IPS-20b (cell line): ENCODE measurements at regions not wholly inside any gene's neighbourhood (a gene's known extent, or its start where the extent isn't known, plus 50 kb on each side); places are given as distances from the start of the nearest gene placed in this dataset.

Experiments
- H3K27ac ChIP-seq: one replicate; pipeline ENCODE4 v1.5.1; 2013; ENCODE audit warnings: low read length
- H3K27me3 ChIP-seq: 2 replicates; pipeline ENCODE4 v1.6.1; 2013; ENCODE audit warnings: mild to moderate bottlenecking, low read length, inconsistent platforms; ENCODE audit not compliant: insufficient read depth
- H3K36me3 ChIP-seq: 2 replicates; pipeline ENCODE4 v1.6.1; 2013; ENCODE audit warnings: low read depth, mild to moderate bottlenecking, inconsistent platforms, low read length, moderate library complexity; ENCODE audit not compliant: insufficient read depth
- H3K4me1 ChIP-seq: 2 replicates; pipeline ENCODE4 v1.6.1; 2013; ENCODE audit warnings: mild to moderate bottlenecking, control low read depth, inconsistent platforms, low read length, moderate library complexity; ENCODE audit not compliant: insufficient read depth
- H3K4me3 ChIP-seq: 2 replicates; pipeline ENCODE4 v1.5.1; 2013; ENCODE audit warnings: mild to moderate bottlenecking, low read length, inconsistent platforms
- H3K9ac ChIP-seq: 2 replicates; pipeline ENCODE4 v1.6.1; 2013; ENCODE audit warnings: low read depth, mild to moderate bottlenecking, inconsistent platforms, low read length, moderate library complexity
- H3K9me3 ChIP-seq: 2 replicates; pipeline ENCODE4 v1.6.1; 2013; ENCODE audit warnings: mild to moderate bottlenecking, low read depth, low read length, inconsistent platforms; ENCODE audit not compliant: insufficient read depth

DNA sequence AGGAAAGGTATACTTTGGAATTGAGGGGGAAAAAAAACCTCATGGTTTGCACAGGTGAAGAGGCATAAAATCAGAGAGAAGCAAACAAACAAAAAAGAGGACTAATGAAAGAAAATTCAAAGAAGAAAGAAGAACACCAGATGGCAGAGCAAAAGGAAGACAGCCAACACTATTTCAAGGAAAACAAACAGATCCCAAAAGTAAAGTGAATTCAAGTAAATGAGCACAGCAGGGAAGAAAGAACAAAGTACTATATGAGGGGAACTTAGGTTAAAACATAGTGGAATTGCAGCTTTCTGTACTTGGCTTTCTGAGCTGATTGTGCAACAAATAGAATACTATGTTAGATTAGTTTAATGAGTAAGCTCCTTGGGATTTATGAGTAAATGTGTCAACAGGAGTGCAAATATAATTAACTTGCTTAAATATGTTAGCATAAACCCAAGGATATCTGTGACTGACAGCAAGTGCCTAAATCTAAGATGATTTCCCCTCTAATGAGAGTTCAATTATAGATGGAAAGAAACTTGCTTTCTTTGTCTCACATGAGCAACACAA, 404.6 kb upstream of the CNTN5 start:
- no peak overlapping the region for H3K9ac ChIP-seq
- H3K27ac ChIP-seq, result no peak overlapping the region
- H3K4me1 ChIP-seq, result no peaks in the 10 kb centered on the region
- H3K27me3 ChIP-seq, result no peaks in the 10 kb centered on the region
- H3K9me3 ChIP-seq, result peaks cover 38% of the 10 kb centered on the region
- no peak overlapping the region for H3K4me3 ChIP-seq
- no peaks in the 10 kb centered on the region for H3K36me3 ChIP-seq

DNA sequence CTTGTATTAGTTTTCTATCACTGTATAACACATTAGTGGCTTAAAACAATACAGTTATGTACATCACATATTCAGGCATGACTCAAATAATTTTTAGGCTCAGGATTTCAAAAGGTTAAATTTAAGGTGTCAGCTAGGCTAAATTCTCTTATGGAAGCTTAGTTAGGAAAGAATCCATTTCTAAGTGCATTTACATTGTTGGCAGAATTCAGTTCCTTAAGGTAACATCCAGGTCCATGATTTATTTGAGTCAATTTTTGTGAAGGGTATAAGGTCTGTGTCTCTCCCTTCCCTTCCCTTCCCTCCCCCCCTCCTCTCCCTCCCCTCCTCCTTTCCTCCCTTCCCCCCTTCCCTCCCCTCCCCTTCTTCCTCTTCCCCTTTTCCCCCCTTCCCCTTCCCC, 399.0 kb upstream of the CNTN5 start:
- no peaks in the 10 kb centered on the region for H3K4me1 ChIP-seq

DNA sequence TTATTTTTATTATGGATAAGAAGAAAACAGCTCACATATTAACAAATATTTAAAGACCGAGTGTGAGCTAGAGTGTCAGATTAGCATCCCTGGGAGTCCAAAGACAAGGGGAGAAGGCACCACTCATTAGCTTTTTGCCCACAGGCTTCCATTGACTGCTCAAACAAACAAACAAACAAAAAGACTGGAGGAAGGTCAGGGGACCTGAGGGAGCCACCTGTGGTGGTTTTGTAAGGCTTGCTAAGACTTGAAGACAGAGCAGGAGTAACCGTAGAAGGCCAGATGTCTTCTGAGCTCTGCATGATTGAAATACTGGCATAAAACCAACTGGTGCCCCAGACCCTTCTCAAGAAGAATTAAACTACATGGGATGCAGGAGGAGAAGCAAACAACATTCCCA, 395.2 kb upstream of the CNTN5 start:
- H3K9ac ChIP-seq, result no peak overlapping the region
- no peaks in the 10 kb centered on the region for H3K36me3 ChIP-seq
- no peak overlapping the region for H3K27ac ChIP-seq
- H3K9me3 ChIP-seq, result peaks cover 10% of the 10 kb centered on the region
- no peak overlapping the region for H3K4me3 ChIP-seq
- H3K4me1 ChIP-seq, result no peaks in the 10 kb centered on the region
- H3K27me3 ChIP-seq, result no peaks in the 10 kb centered on the region

More for the DNA sequence above, 399.0 kb upstream of the CNTN5 start:
- Histone ChIP-seq H3K4me3 (no peak overlapping the region), H3K27ac (no peak overlapping the region), H3K27me3 (no peaks in the 10 kb centered on the region), H3K9ac (no peak overlapping the region), H3K36me3 (no peaks in the 10 kb centered on the region), H3K9me3 (peaks cover 42% of the 10 kb centered on the region)

DNA sequence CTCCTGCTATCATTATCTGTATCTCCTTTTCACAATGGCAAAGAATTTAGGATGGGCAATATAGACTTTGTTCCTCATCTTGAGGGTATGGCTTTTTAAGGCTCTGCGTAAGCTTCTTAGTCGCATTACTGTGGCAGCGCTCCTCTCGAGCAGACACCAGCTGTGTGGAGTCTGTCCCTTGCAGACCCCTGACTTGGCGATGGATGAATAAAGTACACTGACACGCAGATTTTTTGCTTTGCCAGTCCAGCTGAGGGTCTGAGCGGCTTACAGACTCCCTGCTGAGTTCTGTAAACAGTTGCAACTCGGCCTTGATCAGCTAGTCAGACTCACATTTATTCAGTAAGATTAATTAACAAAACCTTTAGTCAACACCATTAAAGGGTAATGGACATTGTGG, 390.0 kb upstream of the CNTN5 start:
- H3K4me3 ChIP-seq, result no peak overlapping the region
- H3K27ac ChIP-seq, result no peak overlapping the region
- no peak overlapping the region for H3K9ac ChIP-seq

DNA sequence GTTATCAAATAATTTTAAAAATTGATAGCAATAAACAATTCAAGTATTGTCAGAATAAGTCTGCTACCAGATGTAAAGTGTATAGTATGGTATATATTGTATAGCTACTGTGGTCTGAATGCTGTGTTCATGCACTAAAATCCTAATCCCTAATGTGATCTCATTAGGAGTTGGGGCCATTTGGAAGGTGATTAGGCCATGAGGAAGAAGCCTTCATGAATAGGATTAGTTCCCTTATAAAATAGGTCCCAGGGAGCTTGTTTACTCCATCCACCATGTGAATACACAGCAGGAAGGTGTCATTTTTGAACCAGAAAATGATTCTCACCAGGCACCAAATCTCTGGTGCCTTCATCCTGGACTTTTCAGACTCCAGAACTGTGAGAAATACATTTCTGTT, 363.0 kb upstream of the CNTN5 start:
- H3K9me3 ChIP-seq, result no peaks in the 10 kb centered on the region
- H3K27me3 ChIP-seq, result no peaks in the 10 kb centered on the region
- no peak overlapping the region for H3K4me3 ChIP-seq
- H3K4me1 ChIP-seq, result no peaks in the 10 kb centered on the region
- H3K9ac ChIP-seq, result no peak overlapping the region
- H3K27ac ChIP-seq, result no peak overlapping the region
- no peaks in the 10 kb centered on the region for H3K36me3 ChIP-seq

More for the DNA sequence above, 390.0 kb upstream of the CNTN5 start:
- Histone ChIP-seq H3K36me3 (no peaks in the 10 kb centered on the region), H3K4me1 (no peaks in the 10 kb centered on the region), H3K27me3 (no peaks in the 10 kb centered on the region), H3K9me3 (no peaks in the 10 kb centered on the region)

DNA sequence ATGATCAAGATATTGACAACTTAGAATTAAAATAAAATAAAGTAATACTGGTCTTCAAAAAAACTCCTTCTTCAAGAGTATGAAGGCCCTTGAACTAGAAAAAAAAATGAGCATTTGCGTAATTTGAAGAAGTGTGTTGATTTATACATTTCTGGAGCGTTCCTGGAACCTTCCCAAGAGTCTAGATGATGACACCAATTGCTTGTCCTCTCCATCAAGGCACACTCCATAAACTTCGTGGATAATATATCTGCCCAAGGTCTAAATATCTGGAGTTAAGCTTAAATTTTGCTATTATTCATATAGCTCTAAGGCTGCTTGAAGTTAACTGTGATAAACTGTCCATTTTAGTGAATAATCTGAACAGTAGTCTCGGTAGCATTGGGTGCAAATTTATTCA, 361.3 kb upstream of the CNTN5 start:
- Histone ChIP-seq H3K9ac (no peak overlapping the region), H3K27me3 (no peaks in the 10 kb centered on the region), H3K36me3 (no peaks in the 10 kb centered on the region), H3K27ac (no peak overlapping the region), H3K9me3 (no peaks in the 10 kb centered on the region), H3K4me3 (no peak overlapping the region), H3K4me1 (no peaks in the 10 kb centered on the region)

DNA sequence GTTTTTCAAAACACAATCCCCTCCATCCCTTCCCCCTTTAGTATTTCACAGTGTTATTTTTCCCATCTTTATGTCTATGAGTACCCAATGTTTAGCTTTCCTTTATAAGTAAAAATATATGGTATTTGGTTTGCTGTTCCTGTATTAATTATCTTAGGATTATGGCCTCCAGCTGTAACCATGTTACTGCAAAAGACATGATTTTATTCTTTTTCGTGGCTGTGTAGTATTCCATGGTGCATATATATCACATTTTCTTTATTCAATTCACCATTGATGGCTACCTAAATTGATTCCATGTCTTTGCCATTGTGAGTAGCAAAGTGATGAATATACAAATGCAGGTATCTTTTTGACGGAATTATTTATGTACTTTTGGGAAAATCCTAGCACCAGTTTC, 346.4 kb upstream of the CNTN5 start:
- H3K4me3 ChIP-seq, result no peak overlapping the region
- H3K9me3 ChIP-seq, result no peaks in the 10 kb centered on the region
- H3K27ac ChIP-seq, result no peak overlapping the region
- no peaks in the 10 kb centered on the region for H3K27me3 ChIP-seq
- H3K36me3 ChIP-seq, result no peaks in the 10 kb centered on the region
- peaks cover 2% of the 10 kb centered on the region; the same call in 1 of the 2 replicates for H3K4me1 ChIP-seq
- H3K9ac ChIP-seq, result no peak overlapping the region

DNA sequence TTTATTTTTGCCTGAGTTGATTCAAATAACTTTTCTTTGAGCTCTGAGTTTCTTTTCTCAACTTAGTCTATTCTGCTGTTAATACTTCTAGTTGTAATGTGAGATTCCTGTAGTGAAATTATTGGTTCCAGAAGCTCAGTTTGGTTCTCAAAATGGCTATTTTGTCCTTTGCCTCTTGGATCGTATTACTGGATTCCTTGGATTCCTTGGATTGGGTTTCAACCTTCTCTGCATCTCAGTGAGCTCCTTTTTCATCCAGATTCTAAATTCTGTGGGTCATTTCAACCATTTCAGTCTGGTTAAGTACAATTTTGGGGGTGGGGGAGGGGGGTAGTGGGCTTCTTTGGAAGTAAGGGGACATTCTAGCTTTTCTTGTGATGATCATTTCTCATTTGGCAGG, 341.1 kb upstream of the CNTN5 start:
- Histone ChIP-seq H3K36me3 (no peaks in the 10 kb centered on the region), H3K4me3 (no peak overlapping the region), H3K27ac (no peak overlapping the region), H3K4me1 (peaks cover 11% of the 10 kb centered on the region; the same call in 1 of the 2 replicates), H3K9ac (no peak overlapping the region), H3K9me3 (no peaks in the 10 kb centered on the region), H3K27me3 (no peaks in the 10 kb centered on the region)

DNA sequence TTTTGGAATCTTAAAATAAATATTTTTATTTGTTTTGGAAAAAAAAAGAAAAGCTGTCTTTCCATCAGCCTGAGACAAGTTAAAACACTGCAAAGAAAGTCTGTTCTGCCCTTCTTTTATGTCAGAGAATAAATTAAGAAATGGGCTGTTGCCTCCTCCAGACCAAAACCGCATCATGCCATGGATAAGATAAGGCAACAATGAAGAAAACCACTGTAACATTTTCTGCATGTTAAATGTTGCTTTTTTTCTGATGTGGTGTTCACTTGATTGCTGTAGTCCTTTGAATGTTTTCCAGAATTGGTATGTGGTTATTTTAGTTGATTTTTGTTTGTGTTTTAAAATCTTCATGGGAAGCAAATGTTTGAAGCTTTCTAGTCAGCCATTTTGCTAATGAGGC, 319.2 kb upstream of the CNTN5 start:
- Histone ChIP-seq H3K4me3 (no peak overlapping the region), H3K36me3 (no peaks in the 10 kb centered on the region), H3K9ac (no peak overlapping the region), H3K27me3 (no peaks in the 10 kb centered on the region), H3K4me1 (no peaks in the 10 kb centered on the region), H3K9me3 (no peaks in the 10 kb centered on the region; the same call in 1 of the 2 replicates), H3K27ac (no peak overlapping the region)

DNA sequence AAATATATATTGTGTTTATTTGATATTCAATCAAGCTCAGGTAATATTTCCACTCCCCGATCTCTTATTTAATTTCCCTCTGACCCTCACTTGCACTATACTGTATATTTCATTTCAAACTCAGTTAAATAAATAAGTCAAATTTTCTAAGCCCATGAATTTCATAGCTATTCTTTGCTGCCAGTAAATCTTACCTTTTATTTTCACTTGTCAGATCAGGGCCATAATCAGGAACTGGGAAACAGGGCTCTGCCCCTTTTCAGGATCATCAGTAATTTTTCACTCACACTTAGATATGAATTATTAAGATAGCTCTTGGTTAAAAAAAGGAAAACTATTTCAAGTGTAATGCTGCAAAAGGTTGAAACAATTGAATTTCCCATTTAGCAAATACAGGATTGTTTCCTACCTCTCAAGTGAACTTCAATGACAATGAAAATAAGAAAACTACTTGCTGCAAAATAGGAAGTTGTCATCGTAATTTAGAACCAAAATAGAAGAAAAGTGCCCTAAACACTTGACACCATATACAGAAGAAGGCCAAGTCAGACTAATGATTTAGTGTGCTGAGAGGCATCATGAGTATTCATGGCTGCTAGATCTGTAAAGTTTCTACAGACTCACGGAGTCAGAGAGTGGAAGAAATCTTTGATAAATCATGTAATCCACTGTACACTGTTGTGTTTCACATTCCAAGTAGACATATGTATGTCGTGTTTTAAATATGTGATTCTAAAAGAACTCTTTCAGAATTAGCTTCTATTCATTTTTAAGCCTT, 316.8 kb upstream of the CNTN5 start:
- no peak overlapping the region for H3K9ac ChIP-seq
- H3K4me3 ChIP-seq, result no peak overlapping the region
- no peaks in the 10 kb centered on the region; the same call in 1 of the 2 replicates for H3K9me3 ChIP-seq
- H3K36me3 ChIP-seq, result no peaks in the 10 kb centered on the region
- no peaks in the 10 kb centered on the region for H3K27me3 ChIP-seq
- H3K27ac ChIP-seq, result no peak overlapping the region
- H3K4me1 ChIP-seq, result no peaks in the 10 kb centered on the region

DNA sequence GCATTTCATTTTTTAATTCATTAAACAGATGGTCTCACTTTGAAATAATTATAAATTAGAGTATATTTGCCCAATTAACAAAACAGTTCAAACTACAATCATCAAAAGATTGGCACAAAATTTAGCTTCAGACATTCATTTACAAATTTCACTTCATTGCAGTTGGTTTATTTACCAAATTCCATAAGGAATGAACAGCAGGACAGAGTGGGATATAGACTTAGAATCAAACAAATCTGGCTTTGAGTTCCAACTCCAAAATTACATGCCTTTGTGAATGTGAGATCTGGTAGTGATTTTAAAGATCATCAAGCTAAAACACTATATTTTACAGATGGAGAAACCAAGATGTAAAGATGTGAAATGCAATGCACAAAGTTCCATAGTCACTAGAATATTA, 310.7 kb upstream of the CNTN5 start:
- H3K36me3 ChIP-seq, result no peaks in the 10 kb centered on the region
- H3K27me3 ChIP-seq, result no peaks in the 10 kb centered on the region
- no peaks in the 10 kb centered on the region for H3K9me3 ChIP-seq
- no peak overlapping the region for H3K4me3 ChIP-seq
- no peaks in the 10 kb centered on the region for H3K4me1 ChIP-seq
- H3K9ac ChIP-seq, result no peak overlapping the region
- no peak overlapping the region for H3K27ac ChIP-seq

DNA sequence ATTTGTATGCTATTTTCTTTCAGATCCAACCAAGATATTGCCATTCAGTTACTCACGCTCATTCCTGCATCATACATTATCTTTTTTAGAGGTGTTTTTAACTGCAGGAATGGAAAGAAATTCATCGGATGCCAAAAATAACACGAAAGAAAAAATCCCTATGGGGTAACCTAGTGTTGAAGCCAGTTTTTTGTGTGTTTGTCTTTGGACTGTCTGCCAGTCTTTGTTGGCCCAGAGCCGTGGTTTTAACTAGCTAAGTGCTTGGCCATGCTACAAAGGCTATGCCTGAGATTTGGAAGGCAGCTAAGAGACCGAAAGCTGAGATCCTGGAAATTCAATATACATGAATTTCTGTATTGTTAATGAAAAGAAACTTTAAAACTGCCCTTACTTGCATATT, 309.8 kb upstream of the CNTN5 start:
- H3K27ac ChIP-seq, result no peak overlapping the region
- no peaks in the 10 kb centered on the region for H3K27me3 ChIP-seq
- H3K9me3 ChIP-seq, result no peaks in the 10 kb centered on the region
- H3K36me3 ChIP-seq, result no peaks in the 10 kb centered on the region
- H3K9ac ChIP-seq, result no peak overlapping the region
- H3K4me3 ChIP-seq, result no peak overlapping the region
- no peaks in the 10 kb centered on the region for H3K4me1 ChIP-seq
